Neuronal stem cell (in vitro differentiated cells): ENCODE measurements at regions not wholly inside any gene's neighbourhood (a gene's known extent, or its start where the extent isn't known, plus 50 kb on each side); places are given as distances from the start of the nearest gene placed in this dataset.
A peak's percentile ranks its signal among the peaks of the same experiment; 100 is the strongest.
"Not testable (repeated sequence)": the region's sequence is repeated elsewhere in the genome, so short reads cannot be mapped to it uniquely, and the experiment has no call there.

Experiments used
- DNase-seq: peaks from one replicate; pipeline ENCODE4 v3.0.0-alpha.2; 2013; ENCODE audit warnings: low spot score
- H2AFZ ChIP-seq: one replicate; pipeline ENCODE4 v1.6.1; 2013; ENCODE audit warnings: mild to moderate bottlenecking, low read length, inconsistent platforms
- H2AK5ac ChIP-seq: 2 replicates; pipeline ENCODE4 v1.6.1; 2013; ENCODE audit warnings: low read depth, mild to moderate bottlenecking, inconsistent platforms, low read length, moderate library complexity, mixed read lengths
- H2BK120ac ChIP-seq: 2 replicates; pipeline ENCODE4 v1.6.1; 2013; ENCODE audit warnings: low read depth, mild to moderate bottlenecking, inconsistent platforms, low read length, moderate library complexity, mixed read lengths
- H2BK12ac ChIP-seq: one replicate; pipeline ENCODE4 v1.6.1; 2013; ENCODE audit warnings: low read length, inconsistent platforms
- H2BK15ac ChIP-seq: 2 replicates; pipeline ENCODE4 v1.6.1; 2013; ENCODE audit warnings: mild to moderate bottlenecking, low read length, inconsistent platforms, mixed read lengths
- H2BK5ac ChIP-seq: one replicate; pipeline ENCODE4 v1.6.1; 2013; ENCODE audit warnings: inconsistent platforms, mild to moderate bottlenecking, low read length, moderate library complexity
- H3K14ac ChIP-seq: one replicate; pipeline ENCODE4 v1.6.1; 2013; ENCODE audit warnings: low read length, inconsistent platforms
- H3K18ac ChIP-seq: 2 replicates; pipeline ENCODE4 v1.6.1; 2013; ENCODE audit warnings: low read length, inconsistent platforms
- H3K23ac ChIP-seq: 2 replicates; pipeline ENCODE4 v1.6.1; 2013; ENCODE audit warnings: low read depth, mild to moderate bottlenecking, mixed read lengths, low read length, inconsistent platforms; ENCODE audit not compliant: poor library complexity
- H3K27ac ChIP-seq: replicated peaks from 3 replicates; pipeline ENCODE4 v1.5.1; 2013; ENCODE audit warnings: low read length, inconsistent platforms
- H3K27me3 ChIP-seq, 3 experiments: 2 replicates each; pipeline ENCODE4 v1.6.1; 2013; ENCODE audit warnings: low read length in 3 of 3, mild to moderate bottlenecking in 2 of 3, inconsistent platforms in 1 of 3, low read depth in 1 of 3, mixed read lengths in 1 of 3, moderate library complexity in 1 of 3; ENCODE audit not compliant: control insufficient read depth in 3 of 3, insufficient read depth in 3 of 3
- H3K36me3 ChIP-seq, 2 donors: replicated peaks in 1 of 2; 2 replicates each; pipeline ENCODE4 v1.6.1; 2013; ENCODE audit warnings: low read length in 2 of 2; ENCODE audit not compliant: control insufficient read depth in 2 of 2, insufficient read depth in 2 of 2
- H3K4ac ChIP-seq: 2 replicates; pipeline ENCODE4 v1.6.1; 2013; ENCODE audit warnings: inconsistent platforms, mild to moderate bottlenecking, low read length, moderate library complexity
- H3K4me1 ChIP-seq, 2 donors: 1 replicate in 1 of 2; 2 replicates in 1 of 2; pipeline ENCODE4 v1.6.1; 2013; ENCODE audit warnings: low read length in 2 of 2, low read depth in 1 of 2; ENCODE audit not compliant: control insufficient read depth in 2 of 2, insufficient read depth in 1 of 2
- H3K4me2 ChIP-seq: one replicate; pipeline ENCODE4 v1.6.1; 2013; ENCODE audit warnings: mild to moderate bottlenecking, low read length, inconsistent platforms; ENCODE audit not compliant: insufficient read depth, poor library complexity, severe bottlenecking
- H3K4me3 ChIP-seq, 2 donors: 2 replicates each; pipeline ENCODE4 v1.5.1; 2013; ENCODE audit warnings: low read length in 2 of 2, mild to moderate bottlenecking in 2 of 2, inconsistent platforms in 1 of 2, moderate library complexity in 1 of 2
- H3K79me1 ChIP-seq: one replicate; pipeline ENCODE4 v1.6.1; 2013; ENCODE audit warnings: low read depth, mild to moderate bottlenecking, inconsistent platforms, low read length, moderate library complexity
- H3K9ac ChIP-seq: one replicate; pipeline ENCODE4 v1.6.1; 2013; ENCODE audit warnings: mild to moderate bottlenecking, low read depth, low read length, inconsistent platforms; ENCODE audit not compliant: poor library complexity
- H3K9me3 ChIP-seq, 2 donors: replicated peaks in 1 of 2; 2 replicates each; pipeline versions ENCODE3 to v1.6.1; 2013; ENCODE audit warnings: low read length in 2 of 2, mild to moderate bottlenecking in 2 of 2, inconsistent platforms in 1 of 2, low read depth in 1 of 2, mixed read lengths in 1 of 2, moderate library complexity in 1 of 2; ENCODE audit not compliant: control insufficient read depth in 2 of 2, insufficient read depth in 1 of 2
- H4K8ac ChIP-seq: one replicate; pipeline ENCODE4 v1.6.1; 2013; ENCODE audit warnings: low read depth, mild to moderate bottlenecking, inconsistent platforms, low read length, moderate library complexity
- H4K91ac ChIP-seq: one replicate; pipeline ENCODE4 v1.6.1; 2013; ENCODE audit warnings: low read length, low read depth, mild to moderate bottlenecking, inconsistent platforms; ENCODE audit not compliant: poor library complexity
- WGBS, 2 donors: extraction: QIAGEN DNeasy Blood & Tissue Kit; methylation state at CpG; one replicate each; pipeline ENCODE4 v1.1.7; 2013; ENCODE audit warnings: missing lambda C conversion rate in 2 of 2, mixed read lengths in 1 of 2; ENCODE audit not compliant: insufficient read length in 2 of 2, insufficient replicate concordance in 1 of 2; ENCODE audit errors: extremely low coverage in 2 of 2; 5-methylcytosine and 5-hydroxymethylcytosine counted together

GRCh38 chr4:167854881-167855280 lies 237.5 kb upstream of the ANXA10 start:
- Histone ChIP-seq H4K8ac (no peak overlapping the region), H2BK15ac (no peak overlapping the region), H2BK5ac (no peak overlapping the region), H3K27ac (no peak overlapping the region), H3K14ac (no peak overlapping the region), H3K4me1 (no peaks in the 10 kb centered on the region), H3K4me3 (no peak overlapping the region), H3K27me3 (no peaks in the 10 kb centered on the region), H3K36me3 (no peaks in the 10 kb centered on the region), H2AK5ac (no peak overlapping the region), H2BK12ac (no peak overlapping the region), H4K91ac (no peak overlapping the region), H2BK120ac (no peak overlapping the region), H3K9ac (no peak overlapping the region), H2AFZ (no peak overlapping the region), H3K23ac (no peak overlapping the region), H3K18ac (no peak overlapping the region), H3K4ac (no peak overlapping the region), H3K4me2 (no peak overlapping the region), H3K9me3 (no peaks in the 10 kb centered on the region), H3K79me1 (no peaks in the 10 kb centered on the region)
- DNase-seq: no peak
- no CpG with 5 or more reads among the region's 2 CpGs for WGBS, 2 donors

- not testable (repeated sequence) for H3K9me3 ChIP-seq, DNase-seq, H4K8ac ChIP-seq, H3K4me2 ChIP-seq, H3K9ac ChIP-seq, H2BK15ac ChIP-seq, H3K18ac ChIP-seq, H3K23ac ChIP-seq, H3K79me1 ChIP-seq, H3K4me3 ChIP-seq, H3K36me3 ChIP-seq, H2BK120ac ChIP-seq, H3K4ac ChIP-seq, H3K27ac ChIP-seq, H4K91ac ChIP-seq, H3K14ac ChIP-seq, H2BK12ac ChIP-seq, H3K27me3 ChIP-seq, H3K4me1 ChIP-seq, H2AK5ac ChIP-seq, H2BK5ac ChIP-seq
- no CpG with 5 or more reads among the region's 15 CpGs for WGBS, 2 donors
- H2AFZ ChIP-seq: peak overlapping the region; percentile 59
Measured at GRCh38 chr4:167858127-167858526, 234.2 kb upstream of the ANXA10 start.

GRCh38 chr4:167867191-167867590 lies 225.1 kb upstream of the ANXA10 start:
- Histone ChIP-seq H2AFZ (no peak overlapping the region), H3K27me3 (no peaks in the 10 kb centered on the region), H3K4ac (no peak overlapping the region), H3K9ac (no peak overlapping the region), H3K79me1 (no peaks in the 10 kb centered on the region), H3K14ac (no peak overlapping the region), H2BK5ac (no peak overlapping the region), H4K8ac (no peak overlapping the region), H3K36me3 (no peaks in the 10 kb centered on the region), H3K4me3 (no peak overlapping the region), H3K23ac (no peak overlapping the region), H3K9me3 (no peaks in the 10 kb centered on the region), H3K4me1 (peaks cover 0 to 2% of the 10 kb centered on the region in 2 donors), H3K18ac (no peak overlapping the region), H2BK15ac (no peak overlapping the region), H2BK120ac (no peak overlapping the region), H3K27ac (no peak overlapping the region), H4K91ac (no peak overlapping the region), H2AK5ac (no peak overlapping the region), H2BK12ac (no peak overlapping the region), H3K4me2 (no peak overlapping the region)
- DNase-seq: no peak
- no CpG with 5 or more reads among the region's 3 CpGs for WGBS, 2 donors

GRCh38 chr4:167868163-167868562 lies 224.2 kb upstream of the ANXA10 start:
- Histone ChIP-seq H2BK120ac (no peak overlapping the region), H2AFZ (no peak overlapping the region), H2BK15ac (no peak overlapping the region), H3K36me3 (no peaks in the 10 kb centered on the region), H4K91ac (no peak overlapping the region), H4K8ac (no peak overlapping the region), H3K27ac (no peak overlapping the region), H3K4me3 (no peak overlapping the region), H2BK12ac (no peak overlapping the region), H3K4ac (no peak overlapping the region), H3K14ac (no peak overlapping the region), H3K23ac (no peak overlapping the region), H3K4me1 (peaks cover 0 to 2% of the 10 kb centered on the region in 2 donors), H2AK5ac (no peak overlapping the region), H3K9me3 (no peaks in the 10 kb centered on the region), H3K79me1 (no peaks in the 10 kb centered on the region), H3K18ac (no peak overlapping the region), H3K27me3 (no peaks in the 10 kb centered on the region), H3K4me2 (no peak overlapping the region), H3K9ac (no peak overlapping the region), H2BK5ac (no peak overlapping the region)
- WGBS, 2 donors: no CpG with 5 or more reads among the region's 1 CpG
- DNase-seq: no peak
